ENCODE measurements at regions not wholly inside any gene's neighbourhood (a gene's known extent, or its start where the extent isn't known, plus 50 kb on each side); places are given as distances from the start of the nearest gene placed in this dataset.

GRCh38 chr1:79744746-79745145, 738.2 kb upstream of the ADGRL4 start:
- 84 to 97% methylated on average over 1 of the region's 1 CpG for WGBS, 2 donors

GRCh38 chr1:79741720-79742421, 735.3 kb upstream of the ADGRL4 start:
- no peaks in the 10 kb centered on the region for H3K27me3 ChIP-seq (ENCODE audit: control insufficient read depth in 1 of 2, insufficient read depth in 2 of 2, low read length in 2 of 2)
- no peak overlapping the region for H3K27ac ChIP-seq (ENCODE audit: low read depth in 2 of 2, low read length in 1 of 2)
- no peak overlapping the region for H3K4me3 ChIP-seq (ENCODE audit: low read depth in 1 of 2, low read length in 2 of 2)
- no peaks in the 10 kb centered on the region for H3K4me1 ChIP-seq (ENCODE audit: control insufficient read depth in 2 of 2, insufficient read depth in 2 of 2, low read length in 1 of 2)
- H3K9me3 ChIP-seq (ENCODE audit: control insufficient read depth in 2 of 2, insufficient read depth in 1 of 2, low read depth in 1 of 2, low read length in 1 of 2): no peaks in the 10 kb centered on the region
- H3K36me3 ChIP-seq (ENCODE audit: control insufficient read depth in 2 of 2, insufficient read depth in 2 of 2, low read length in 1 of 2): no peaks in the 10 kb centered on the region
- 85 to 86% methylated on average over 3 of the region's 3 CpGs for WGBS, 2 donors

More at GRCh38 chr1:79744746-79745145, 738.2 kb upstream of the ADGRL4 start:
- Histone ChIP-seq H3K36me3 (ENCODE audit: control insufficient read depth in 2 of 2, insufficient read depth in 2 of 2, low read length in 1 of 2) (no peaks in the 10 kb centered on the region), H3K27ac (ENCODE audit: low read depth in 2 of 2, low read length in 1 of 2) (no peak overlapping the region), H3K4me1 (ENCODE audit: control insufficient read depth in 2 of 2, insufficient read depth in 2 of 2, low read length in 1 of 2) (no peaks in the 10 kb centered on the region), H3K4me3 (ENCODE audit: low read depth in 1 of 2, low read length in 2 of 2) (no peak overlapping the region), H3K27me3 (ENCODE audit: control insufficient read depth in 1 of 2, insufficient read depth in 2 of 2, low read length in 2 of 2) (no peaks in the 10 kb centered on the region), H3K9me3 (ENCODE audit: control insufficient read depth in 2 of 2, insufficient read depth in 1 of 2, low read depth in 1 of 2, low read length in 1 of 2) (no peaks in the 10 kb centered on the region)

GRCh38 chr1:79738101-79738500, 731.6 kb upstream of the ADGRL4 start:
- Histone ChIP-seq H3K27me3 (ENCODE audit: control insufficient read depth in 1 of 2, insufficient read depth in 2 of 2, low read length in 2 of 2) (no peaks in the 10 kb centered on the region), H3K9me3 (ENCODE audit: control insufficient read depth in 2 of 2, insufficient read depth in 1 of 2, low read depth in 1 of 2, low read length in 1 of 2) (no peaks in the 10 kb centered on the region), H3K27ac (ENCODE audit: low read depth in 2 of 2, low read length in 1 of 2) (no peak overlapping the region), H3K36me3 (ENCODE audit: control insufficient read depth in 2 of 2, insufficient read depth in 2 of 2, low read length in 1 of 2) (no peaks in the 10 kb centered on the region), H3K4me3 (ENCODE audit: low read depth in 1 of 2, low read length in 2 of 2) (no peak overlapping the region), H3K4me1 (ENCODE audit: control insufficient read depth in 2 of 2, insufficient read depth in 2 of 2, low read length in 1 of 2) (no peaks in the 10 kb centered on the region)
- WGBS, 2 donors: 93 to 95% methylated on average over 1 of the region's 1 CpG

DNA sequence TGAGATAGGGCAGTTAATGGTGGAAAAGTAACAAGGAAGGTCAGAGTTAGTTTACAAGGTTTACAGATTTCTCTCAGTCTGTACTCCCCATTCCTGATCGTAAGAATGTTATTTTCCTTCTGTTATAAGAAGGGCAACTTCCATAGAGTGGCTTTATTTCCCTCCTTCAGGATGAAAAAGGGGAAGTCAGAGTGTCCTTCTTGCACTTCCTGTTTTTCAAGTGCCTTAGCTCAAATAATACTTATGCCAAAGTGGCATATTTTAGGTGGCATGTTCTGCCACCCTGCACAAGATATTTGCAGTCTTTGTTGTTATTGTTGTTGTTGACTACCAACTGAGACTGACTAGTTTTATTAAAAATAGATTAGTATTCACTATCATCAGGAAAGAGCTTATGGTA, 730.7 kb upstream of the ADGRL4 start:
- H3K27me3 ChIP-seq (ENCODE audit: control insufficient read depth in 1 of 2, insufficient read depth in 2 of 2, low read length in 2 of 2): no peaks in the 10 kb centered on the region
- H3K27ac ChIP-seq (ENCODE audit: low read depth in 2 of 2, low read length in 1 of 2): no peak overlapping the region
- 80 to 86% methylated on average over 1 of the region's 1 CpG for WGBS, 2 donors
- no peaks in the 10 kb centered on the region for H3K36me3 ChIP-seq (ENCODE audit: control insufficient read depth in 2 of 2, insufficient read depth in 2 of 2, low read length in 1 of 2)
- H3K4me3 ChIP-seq (ENCODE audit: low read depth in 1 of 2, low read length in 2 of 2): no peak overlapping the region
- H3K9me3 ChIP-seq (ENCODE audit: control insufficient read depth in 2 of 2, insufficient read depth in 1 of 2, low read depth in 1 of 2, low read length in 1 of 2): no peaks in the 10 kb centered on the region
- H3K4me1 ChIP-seq (ENCODE audit: control insufficient read depth in 2 of 2, insufficient read depth in 2 of 2, low read length in 1 of 2): no peaks in the 10 kb centered on the region

- no peak overlapping the region for H3K4me3 ChIP-seq (ENCODE audit: low read depth in 1 of 2, low read length in 2 of 2)
- no peaks in the 10 kb centered on the region for H3K27me3 ChIP-seq (ENCODE audit: control insufficient read depth in 1 of 2, insufficient read depth in 2 of 2, low read length in 2 of 2)
- no peaks in the 10 kb centered on the region for H3K4me1 ChIP-seq (ENCODE audit: control insufficient read depth in 2 of 2, insufficient read depth in 2 of 2, low read length in 1 of 2)
- H3K27ac ChIP-seq (ENCODE audit: low read depth in 2 of 2, low read length in 1 of 2): no peak overlapping the region
- no peaks in the 10 kb centered on the region for H3K36me3 ChIP-seq (ENCODE audit: control insufficient read depth in 2 of 2, insufficient read depth in 2 of 2, low read length in 1 of 2)
- no peaks in the 10 kb centered on the region for H3K9me3 ChIP-seq (ENCODE audit: control insufficient read depth in 2 of 2, insufficient read depth in 1 of 2, low read depth in 1 of 2, low read length in 1 of 2)
These were observed 726.4 kb upstream of the ADGRL4 start for GRCh38 chr1:79732950-79733349.

GRCh38 chr1:79726911-79727310, 720.4 kb upstream of the ADGRL4 start:
- H3K4me3 ChIP-seq (ENCODE audit: low read depth in 1 of 2, low read length in 2 of 2): no peak overlapping the region
- no peaks in the 10 kb centered on the region for H3K27me3 ChIP-seq (ENCODE audit: control insufficient read depth in 1 of 2, insufficient read depth in 2 of 2, low read length in 2 of 2)
- H3K36me3 ChIP-seq (ENCODE audit: control insufficient read depth in 2 of 2, insufficient read depth in 2 of 2, low read length in 1 of 2): no peaks in the 10 kb centered on the region
- H3K9me3 ChIP-seq (ENCODE audit: control insufficient read depth in 2 of 2, insufficient read depth in 1 of 2, low read depth in 1 of 2, low read length in 1 of 2): no peaks in the 10 kb centered on the region
- 36 to 55% methylated on average over 2 of the region's 2 CpGs for WGBS, 2 donors
- H3K27ac ChIP-seq (ENCODE audit: low read depth in 2 of 2, low read length in 1 of 2): no peak overlapping the region
- H3K4me1 ChIP-seq (ENCODE audit: control insufficient read depth in 2 of 2, insufficient read depth in 2 of 2, low read length in 1 of 2): no peaks in the 10 kb centered on the region

- Histone ChIP-seq H3K27ac (ENCODE audit: low read depth in 2 of 2, low read length in 1 of 2) (no peak overlapping the region), H3K4me3 (ENCODE audit: low read depth in 1 of 2, low read length in 2 of 2) (no peak overlapping the region), H3K4me1 (ENCODE audit: control insufficient read depth in 2 of 2, insufficient read depth in 2 of 2, low read length in 1 of 2) (no peaks in the 10 kb centered on the region), H3K36me3 (ENCODE audit: control insufficient read depth in 2 of 2, insufficient read depth in 2 of 2, low read length in 1 of 2) (no peaks in the 10 kb centered on the region), H3K9me3 (ENCODE audit: control insufficient read depth in 2 of 2, insufficient read depth in 1 of 2, low read depth in 1 of 2, low read length in 1 of 2) (no peaks in the 10 kb centered on the region), H3K27me3 (ENCODE audit: control insufficient read depth in 1 of 2, insufficient read depth in 2 of 2, low read length in 2 of 2) (no peaks in the 10 kb centered on the region)
- 50 to 57% methylated on average over 2 of the region's 2 CpGs for WGBS, 2 donors
These were observed 719.8 kb upstream of the ADGRL4 start for GRCh38 chr1:79726321-79726720.

DNA sequence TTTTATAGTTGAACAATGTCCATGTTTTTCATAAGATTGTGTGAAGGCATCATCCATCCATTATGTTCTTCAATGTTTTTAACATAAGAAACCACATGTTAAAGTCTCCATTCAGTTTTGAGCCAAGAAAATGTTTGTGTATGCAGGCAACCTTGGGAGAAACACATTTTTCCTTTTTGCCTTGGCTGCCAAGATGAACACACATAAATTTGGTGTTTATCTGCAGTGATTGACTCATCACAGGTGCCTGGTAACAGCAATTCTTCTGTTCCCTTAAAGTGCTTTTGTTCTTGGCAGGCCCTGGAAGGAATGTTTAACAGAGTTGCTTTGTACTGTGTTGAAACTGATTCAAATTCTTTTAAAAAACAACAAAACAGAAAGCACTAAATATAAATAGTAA, 709.9 kb upstream of the ADGRL4 start:
- no peak overlapping the region for H3K27ac ChIP-seq (ENCODE audit: low read depth in 2 of 2, low read length in 1 of 2)
- H3K4me3 ChIP-seq (ENCODE audit: low read depth in 1 of 2, low read length in 2 of 2): no peak overlapping the region
- peaks cover 0 to 3% of the 10 kb centered on the region in 2 donors for H3K9me3 ChIP-seq (ENCODE audit: control insufficient read depth in 2 of 2, insufficient read depth in 1 of 2, low read depth in 1 of 2, low read length in 1 of 2)
- no peaks in the 10 kb centered on the region for H3K36me3 ChIP-seq (ENCODE audit: control insufficient read depth in 2 of 2, insufficient read depth in 2 of 2, low read length in 1 of 2)
- H3K4me1 ChIP-seq (ENCODE audit: control insufficient read depth in 2 of 2, insufficient read depth in 2 of 2, low read length in 1 of 2): no peaks in the 10 kb centered on the region
- H3K27me3 ChIP-seq (ENCODE audit: control insufficient read depth in 1 of 2, insufficient read depth in 2 of 2, low read length in 2 of 2): no peaks in the 10 kb centered on the region

GRCh38 chr1:79714664-79715063, 708.1 kb upstream of the ADGRL4 start:
- no peak overlapping the region for H3K27ac ChIP-seq (ENCODE audit: low read depth in 2 of 2, low read length in 1 of 2)
- H3K27me3 ChIP-seq (ENCODE audit: control insufficient read depth in 1 of 2, insufficient read depth in 2 of 2, low read length in 2 of 2): no peaks in the 10 kb centered on the region
- no peaks in the 10 kb centered on the region for H3K4me1 ChIP-seq (ENCODE audit: control insufficient read depth in 2 of 2, insufficient read depth in 2 of 2, low read length in 1 of 2)
- H3K9me3 ChIP-seq (ENCODE audit: control insufficient read depth in 2 of 2, insufficient read depth in 1 of 2, low read depth in 1 of 2, low read length in 1 of 2): peaks cover 0 to 3% of the 10 kb centered on the region in 2 donors
- H3K4me3 ChIP-seq (ENCODE audit: low read depth in 1 of 2, low read length in 2 of 2): no peak overlapping the region
- H3K36me3 ChIP-seq (ENCODE audit: control insufficient read depth in 2 of 2, insufficient read depth in 2 of 2, low read length in 1 of 2): no peaks in the 10 kb centered on the region

- WGBS, 2 donors: 48 to 56% methylated on average over 3 of the region's 3 CpGs
- no peaks in the 10 kb centered on the region for H3K27me3 ChIP-seq (ENCODE audit: control insufficient read depth in 1 of 2, insufficient read depth in 2 of 2, low read length in 2 of 2)
- H3K4me1 ChIP-seq (ENCODE audit: control insufficient read depth in 2 of 2, insufficient read depth in 2 of 2, low read length in 1 of 2): no peaks in the 10 kb centered on the region
- H3K27ac ChIP-seq (ENCODE audit: low read depth in 2 of 2, low read length in 1 of 2): no peak overlapping the region
- no peaks in the 10 kb centered on the region for H3K36me3 ChIP-seq (ENCODE audit: control insufficient read depth in 2 of 2, insufficient read depth in 2 of 2, low read length in 1 of 2)
- no peak overlapping the region for H3K4me3 ChIP-seq (ENCODE audit: low read depth in 1 of 2, low read length in 2 of 2)
- H3K9me3 ChIP-seq (ENCODE audit: control insufficient read depth in 2 of 2, insufficient read depth in 1 of 2, low read depth in 1 of 2, low read length in 1 of 2): no peaks in the 10 kb centered on the region
These were observed 704.5 kb upstream of the ADGRL4 start for GRCh38 chr1:79711001-79711431.

Measured in esophagus (tissue), 2 donors.